ENCODE measurements at regions not wholly inside any gene's neighbourhood (a gene's known extent, or its start where the extent isn't known, plus 50 kb on each side); places are given as distances from the start of the nearest gene placed in this dataset.

GRCh38 chr20:22789676-22790075, 205.3 kb upstream of the FOXA2 start:
- Histone ChIP-seq H3K9me3 (peaks cover 0 to 7% (median 0%) of the 10 kb centered on the region in 11 donors), H3K27me3 (peaks cover 0 to 13% (median 0%) of the 10 kb centered on the region in 7 donors), H3K27ac (peak overlapping the region in 2 of 10 donors; percentile 25 to 46), H3K4me3 (no peak overlapping the region), H3K36me3 (no peaks in the 10 kb centered on the region), H3K4me1 (peaks cover 0 to 26% (median 7%) of the 10 kb centered on the region in 9 donors)
- peak; percentile 74 to 88 (median 78) for ATAC-seq
- WGBS, 2 donors = 29 to 49% methylated on average over 2 of the region's 2 CpGs
- intact Hi-C loops (cut with DNase I) = loop anchor here in 1 of 10 donors (10.0 kb wide), 1 partner anchor 115 kb away; no protein-coding TSS in a partner anchor
- DNase-seq = no peak
- no peak for TF ChIP-seq CTCF (IDR thresholded peaks at IDR 0.05)

DNA sequence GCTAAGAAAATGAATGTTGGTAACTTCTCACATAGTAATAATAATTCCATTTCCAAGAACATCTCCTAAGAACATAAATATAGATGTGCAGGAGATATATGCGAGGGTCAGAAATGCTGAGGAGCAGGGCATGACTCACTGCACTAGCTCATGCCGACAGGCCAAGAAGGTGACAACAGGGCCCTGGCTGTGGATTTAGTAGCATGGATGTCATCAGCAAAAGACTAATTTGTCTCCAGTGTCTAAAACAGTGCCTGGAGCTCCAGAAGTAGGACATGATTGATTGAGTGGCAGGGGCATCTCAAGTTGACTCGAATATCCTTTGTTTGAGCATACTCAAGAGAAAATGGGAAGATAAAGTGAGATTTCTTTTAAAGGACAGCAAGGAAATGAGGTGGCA, 207.0 kb upstream of the FOXA2 start:
- Histone ChIP-seq H3K4me1 (peaks cover 0 to 42% (median 15%) of the 10 kb centered on the region in 9 donors), H3K27ac (peak overlapping the region in 3 of 10 donors; percentile 10 to 38 (median 34)), H3K27me3 (peaks cover 0 to 13% (median 0%) of the 10 kb centered on the region in 7 donors), H3K36me3 (no peaks in the 10 kb centered on the region), H3K4me3 (no peak overlapping the region), H3K9me3 (no peaks in the 10 kb centered on the region)
- TF ChIP-seq CTCF (IDR thresholded peaks at IDR 0.05) = no peak
- ATAC-seq = no peak
- no peak for DNase-seq
- WGBS, 2 donors = 44 to 47% methylated on average over 3 of the region's 3 CpGs
- intact Hi-C loops (cut with DNase I) = loop anchor here in 1 of 10 donors (10.0 kb wide), 1 partner anchor 113 kb away; no protein-coding TSS in a partner anchor

DNA sequence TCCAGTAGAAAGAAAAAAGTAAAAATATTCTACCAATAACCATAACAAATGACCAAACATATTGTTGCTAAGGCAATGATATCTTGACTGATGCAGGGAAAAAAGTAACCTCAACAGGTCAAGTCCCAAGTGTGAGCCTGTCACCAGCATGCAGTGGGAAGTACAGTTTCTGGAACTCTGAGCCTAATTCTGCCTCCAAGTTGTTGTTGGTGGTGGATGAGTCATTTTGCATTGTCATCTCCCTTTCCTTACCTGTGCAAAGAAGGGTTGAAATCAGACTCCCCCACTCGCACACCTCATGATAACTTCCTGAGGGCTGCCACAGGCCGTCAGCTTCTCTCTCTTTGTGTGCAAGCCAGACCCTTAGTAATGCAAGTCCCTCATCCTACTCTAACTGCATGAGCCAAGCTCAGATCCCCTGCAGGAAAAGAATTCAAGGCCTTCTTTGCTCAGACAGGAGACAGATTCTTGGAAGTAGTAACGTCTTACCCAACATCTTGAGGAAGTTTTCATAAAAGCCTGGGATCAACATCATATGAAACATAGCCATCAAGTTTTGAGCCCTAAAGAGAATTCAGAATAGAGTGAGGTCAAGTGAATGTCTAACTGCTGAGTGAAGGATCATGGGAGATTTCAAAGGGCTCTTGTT, 207.6 kb upstream of the FOXA2 start:
- Histone ChIP-seq H3K4me3 (no peak overlapping the region), H3K36me3 (no peaks in the 10 kb centered on the region), H3K9me3 (no peaks in the 10 kb centered on the region), H3K27ac (peak overlapping the region in 2 of 10 donors; percentile 34 to 38), H3K4me1 (peaks cover 0 to 48% (median 17%) of the 10 kb centered on the region in 9 donors), H3K27me3 (peaks cover 0 to 9% (median 0%) of the 10 kb centered on the region in 7 donors)
- ATAC-seq (peak in 4 of 8 donors; percentile 9 to 66 (median 27)), DNase-seq (no peak)
- no peak for TF ChIP-seq CTCF (IDR thresholded peaks at IDR 0.05)
- intact Hi-C loops (cut with DNase I) = loop anchor here in 1 of 10 donors (10.0 kb wide), 1 partner anchor 113 kb away; no protein-coding TSS in a partner anchor
- WGBS, 2 donors = 69 to 75% methylated on average over 3 of the region's 3 CpGs

DNA sequence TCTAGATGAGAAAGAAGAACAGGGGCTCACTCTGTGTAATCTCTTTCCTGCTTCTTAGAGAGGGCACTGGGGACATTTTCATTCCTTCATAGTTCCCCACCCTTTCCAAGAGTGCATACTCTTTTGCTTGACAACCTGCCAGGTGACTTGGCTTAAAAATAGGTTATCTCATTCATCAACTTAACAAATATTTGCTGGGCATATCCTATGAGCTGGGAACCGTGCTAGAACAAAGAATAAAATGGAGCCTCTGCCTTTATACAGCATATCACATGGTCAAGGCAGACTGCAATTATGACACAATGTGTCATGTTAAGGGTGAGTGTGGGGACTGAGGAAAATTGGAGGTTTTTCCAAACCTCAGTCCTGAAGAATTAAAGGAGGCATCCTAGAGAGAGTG, 209.8 kb upstream of the FOXA2 start:
- Histone ChIP-seq H3K36me3 (no peaks in the 10 kb centered on the region), H3K27ac (peak overlapping the region in 1 of 10 donors; percentile 74), H3K4me3 (no peak overlapping the region), H3K27me3 (no peaks in the 10 kb centered on the region), H3K4me1 (peaks cover 0 to 53% (median 21%) of the 10 kb centered on the region in 9 donors), H3K9me3 (no peaks in the 10 kb centered on the region)
- no peak for ATAC-seq
- intact Hi-C loops (cut with DNase I) = loop anchor here in 1 of 10 donors (10.0 kb wide), 1 partner anchor 111 kb away; no protein-coding TSS in a partner anchor
- TF ChIP-seq CTCF (IDR thresholded peaks at IDR 0.05) = no peak
- DNase-seq = no peak
- 41 to 44% methylated on average over 1 of the region's 1 CpG for WGBS, 2 donors
